GM23338 (cell line): ENCODE measurements at regions not wholly inside any gene's neighbourhood (a gene's known extent, or its start where the extent isn't known, plus 50 kb on each side); places are given as distances from the start of the nearest gene placed in this dataset.

Experiments
- EZH2 ChIP-seq: fragments of 200-600 bp; sonication (generic); IDR thresholded peaks from one replicate; pipeline ENCODE4 v1.8.0; 2017; ENCODE audit warnings: antibody characterized with exemption, mild to moderate bottlenecking, low read depth; ENCODE audit not compliant: unreplicated experiment
- POLR2AphosphoS5 ChIP-seq: IDR thresholded peaks from 2 replicates; pipeline ENCODE4 v1.6.1; 2016; ENCODE audit warnings: antibody characterized with exemption, low read depth
- TF ChIP-seq, protein P1 (sequence below), 2 experiments: fragments of 200-600 bp in 1 of 2; sonication (generic) in 1 of 2; conservative IDR thresholded peaks; 2 replicates each; pipeline versions ENCODE4 v1.5.1 to v1.6.1; 2016 to 2017; ENCODE audit warnings: antibody characterized with exemption in 2 of 2, low read depth in 2 of 2, mild to moderate bottlenecking in 2 of 2, moderate library complexity in 1 of 2
- TF ChIP-seq, protein P2 (sequence below): IDR thresholded peaks from one replicate; pipeline ENCODE4 v1.6.1; 2018; ENCODE audit warnings: antibody characterized with exemption; ENCODE audit not compliant: unreplicated experiment

DNA sequence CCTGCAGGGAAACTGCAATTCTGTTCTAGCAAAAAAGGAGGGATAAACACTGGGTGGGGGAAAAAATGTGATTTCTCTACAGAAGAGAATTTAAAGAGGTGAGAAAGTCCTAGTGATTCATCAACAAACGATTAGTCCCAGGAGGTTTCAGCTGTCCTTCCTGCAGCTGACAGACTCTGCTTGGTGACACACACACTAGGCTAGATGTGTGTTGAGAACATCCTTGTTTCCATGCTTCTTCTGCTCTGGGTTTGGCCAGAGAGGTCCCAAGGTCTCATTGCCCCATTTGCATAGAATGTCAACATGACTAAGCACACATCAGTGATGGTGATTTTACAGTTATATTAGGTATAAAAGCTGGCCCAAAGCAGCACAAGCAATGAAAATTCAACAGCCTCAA is 258.3 kb downstream of the NFATC2 start:
- TF ChIP-seq, protein P1, sequence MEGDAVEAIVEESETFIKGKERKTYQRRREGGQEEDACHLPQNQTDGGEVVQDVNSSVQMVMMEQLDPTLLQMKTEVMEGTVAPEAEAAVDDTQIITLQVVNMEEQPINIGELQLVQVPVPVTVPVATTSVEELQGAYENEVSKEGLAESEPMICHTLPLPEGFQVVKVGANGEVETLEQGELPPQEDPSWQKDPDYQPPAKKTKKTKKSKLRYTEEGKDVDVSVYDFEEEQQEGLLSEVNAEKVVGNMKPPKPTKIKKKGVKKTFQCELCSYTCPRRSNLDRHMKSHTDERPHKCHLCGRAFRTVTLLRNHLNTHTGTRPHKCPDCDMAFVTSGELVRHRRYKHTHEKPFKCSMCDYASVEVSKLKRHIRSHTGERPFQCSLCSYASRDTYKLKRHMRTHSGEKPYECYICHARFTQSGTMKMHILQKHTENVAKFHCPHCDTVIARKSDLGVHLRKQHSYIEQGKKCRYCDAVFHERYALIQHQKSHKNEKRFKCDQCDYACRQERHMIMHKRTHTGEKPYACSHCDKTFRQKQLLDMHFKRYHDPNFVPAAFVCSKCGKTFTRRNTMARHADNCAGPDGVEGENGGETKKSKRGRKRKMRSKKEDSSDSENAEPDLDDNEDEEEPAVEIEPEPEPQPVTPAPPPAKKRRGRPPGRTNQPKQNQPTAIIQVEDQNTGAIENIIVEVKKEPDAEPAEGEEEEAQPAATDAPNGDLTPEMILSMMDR (conservative IDR thresholded peaks at IDR 0.05; ENCODE audit: low read depth in 2 of 2) = no peak
- TF ChIP-seq POLR2AphosphoS5 = no peak
- TF ChIP-seq, protein P2, sequence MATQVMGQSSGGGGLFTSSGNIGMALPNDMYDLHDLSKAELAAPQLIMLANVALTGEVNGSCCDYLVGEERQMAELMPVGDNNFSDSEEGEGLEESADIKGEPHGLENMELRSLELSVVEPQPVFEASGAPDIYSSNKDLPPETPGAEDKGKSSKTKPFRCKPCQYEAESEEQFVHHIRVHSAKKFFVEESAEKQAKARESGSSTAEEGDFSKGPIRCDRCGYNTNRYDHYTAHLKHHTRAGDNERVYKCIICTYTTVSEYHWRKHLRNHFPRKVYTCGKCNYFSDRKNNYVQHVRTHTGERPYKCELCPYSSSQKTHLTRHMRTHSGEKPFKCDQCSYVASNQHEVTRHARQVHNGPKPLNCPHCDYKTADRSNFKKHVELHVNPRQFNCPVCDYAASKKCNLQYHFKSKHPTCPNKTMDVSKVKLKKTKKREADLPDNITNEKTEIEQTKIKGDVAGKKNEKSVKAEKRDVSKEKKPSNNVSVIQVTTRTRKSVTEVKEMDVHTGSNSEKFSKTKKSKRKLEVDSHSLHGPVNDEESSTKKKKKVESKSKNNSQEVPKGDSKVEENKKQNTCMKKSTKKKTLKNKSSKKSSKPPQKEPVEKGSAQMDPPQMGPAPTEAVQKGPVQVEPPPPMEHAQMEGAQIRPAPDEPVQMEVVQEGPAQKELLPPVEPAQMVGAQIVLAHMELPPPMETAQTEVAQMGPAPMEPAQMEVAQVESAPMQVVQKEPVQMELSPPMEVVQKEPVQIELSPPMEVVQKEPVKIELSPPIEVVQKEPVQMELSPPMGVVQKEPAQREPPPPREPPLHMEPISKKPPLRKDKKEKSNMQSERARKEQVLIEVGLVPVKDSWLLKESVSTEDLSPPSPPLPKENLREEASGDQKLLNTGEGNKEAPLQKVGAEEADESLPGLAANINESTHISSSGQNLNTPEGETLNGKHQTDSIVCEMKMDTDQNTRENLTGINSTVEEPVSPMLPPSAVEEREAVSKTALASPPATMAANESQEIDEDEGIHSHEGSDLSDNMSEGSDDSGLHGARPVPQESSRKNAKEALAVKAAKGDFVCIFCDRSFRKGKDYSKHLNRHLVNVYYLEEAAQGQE = no peak
- no peak for TF ChIP-seq EZH2
